Tibial artery (tissue), 4 donors: ENCODE measurements at regions not wholly inside any gene's neighbourhood (a gene's known extent, or its start where the extent isn't known, plus 50 kb on each side); places are given as distances from the start of the nearest gene placed in this dataset.
A peak's percentile ranks its signal among the peaks of the same experiment; 100 is the strongest.

Experiments used
- DNase-seq, 2 donors: peaks; one replicate each; pipeline ENCODE4 v3.0.0-alpha.2; 2019
- H3K27ac ChIP-seq, 2 donors: fragments of 200-600 bp; sonication (generic) in 1 of 2; 1 replicate in 1 of 2; 2 replicates in 1 of 2; pipeline ENCODE4 v1.5.1; 2018 to 2019; ENCODE audit warnings: mild to moderate bottlenecking in 1 of 2
- H3K27me3 ChIP-seq, 2 donors: fragments of 200-600 bp; sonication (generic) in 1 of 2; one replicate each; pipeline versions ENCODE4 v1.5.1 to v1.6.0; 2016 to 2019
- H3K36me3 ChIP-seq, 3 donors: fragments of 200-600 bp; sonication (generic) in 2 of 3; one replicate each; pipeline ENCODE4 v1.5.1; 2016 to 2019; ENCODE audit warnings: mild to moderate bottlenecking in 2 of 3
- H3K4me1 ChIP-seq, 4 donors: fragments of 200-600 bp; sonication (generic) in 2 of 4; 1 replicate in 3 of 4; 2 replicates in 1 of 4; pipeline ENCODE4 v1.5.1; 2016 to 2019
- H3K4me3 ChIP-seq, 2 donors: fragments of 200-600 bp; sonication (generic) in 1 of 2; 1 replicate in 1 of 2; 2 replicates in 1 of 2; pipeline ENCODE4 v1.5.1; 2018 to 2019; ENCODE audit warnings: mild to moderate bottlenecking in 2 of 2
- H3K9me3 ChIP-seq, 3 donors: fragments of 200-600 bp; sonication (generic) in 1 of 3; one replicate each; pipeline ENCODE4 v1.5.1; 2016 to 2019
- CTCF ChIP-seq, 2 experiments: fragments of 200-600 bp in 1 of 2; fragments of 450-650 bp in 1 of 2; IDR thresholded peaks; one replicate each; pipeline ENCODE4 v1.5.1; 2017 to 2019; ENCODE audit warnings: antibody characterized with exemption in 2 of 2, mild to moderate bottlenecking in 1 of 2, moderate library complexity in 1 of 2
- intact Hi-C: fragments of 100-400 bp; cut with DNase I; formaldehyde crosslinking; loops from one replicate; pipeline ENCODE4 v1.15.0; 2023; ENCODE audit warnings: low total_unique reads

- H3K27ac ChIP-seq: no peak overlapping the region
- no peak overlapping the region for H3K4me3 ChIP-seq
- H3K27me3 ChIP-seq: no peaks in the 10 kb centered on the region
- no peaks in the 10 kb centered on the region for H3K36me3 ChIP-seq
- no peaks in the 10 kb centered on the region for H3K4me1 ChIP-seq
- no peak for TF ChIP-seq CTCF (IDR thresholded peaks at IDR 0.05)
- no peaks in the 10 kb centered on the region for H3K9me3 ChIP-seq
- intact Hi-C loops: no loop called here
- DNase-seq: no peak
Observed at GRCh38 chr2:56123538-56123937, 60.3 kb upstream of the CCDC85A start.

GRCh38 chr2:56127010-56127409, 56.8 kb upstream of the CCDC85A start:
- H3K4me3 ChIP-seq: no peak overlapping the region
- H3K27ac ChIP-seq: no peak overlapping the region
- intact Hi-C loops: no loop called here
- no peaks in the 10 kb centered on the region for H3K36me3 ChIP-seq
- H3K27me3 ChIP-seq: no peaks in the 10 kb centered on the region
- no peaks in the 10 kb centered on the region for H3K4me1 ChIP-seq
- H3K9me3 ChIP-seq: no peaks in the 10 kb centered on the region
- TF ChIP-seq CTCF (IDR thresholded peaks at IDR 0.05): no peak
- DNase-seq: no peak

GRCh38 chr2:56127463-56128152, 56.2 kb upstream of the CCDC85A start:
- Histone ChIP-seq H3K4me1 (no peaks in the 10 kb centered on the region), H3K4me3 (no peak overlapping the region), H3K27me3 (no peaks in the 10 kb centered on the region), H3K27ac (no peak overlapping the region), H3K36me3 (no peaks in the 10 kb centered on the region), H3K9me3 (no peaks in the 10 kb centered on the region)
- TF ChIP-seq CTCF (IDR thresholded peaks at IDR 0.05): no peak
- intact Hi-C loops: no loop called here
- no peak for DNase-seq

GRCh38 chr2:56128235-56128634, 55.6 kb upstream of the CCDC85A start:
- Histone ChIP-seq H3K4me1 (no peaks in the 10 kb centered on the region), H3K27me3 (no peaks in the 10 kb centered on the region), H3K4me3 (no peak overlapping the region), H3K27ac (no peak overlapping the region), H3K9me3 (no peaks in the 10 kb centered on the region), H3K36me3 (no peaks in the 10 kb centered on the region)
- intact Hi-C loops: no loop called here
- no peak for TF ChIP-seq CTCF (IDR thresholded peaks at IDR 0.05)
- DNase-seq: no peak

GRCh38 chr2:56130463-56131070, 53.2 kb upstream of the CCDC85A start:
- no peak overlapping the region for H3K4me3 ChIP-seq
- H3K27me3 ChIP-seq: no peaks in the 10 kb centered on the region
- H3K27ac ChIP-seq: no peak overlapping the region
- DNase-seq: no peak
- H3K36me3 ChIP-seq: no peaks in the 10 kb centered on the region
- intact Hi-C loops: loop anchor here (5.0 kb wide), 1 partner anchor 413 kb away; no protein-coding TSS in a partner anchor
- H3K9me3 ChIP-seq: no peaks in the 10 kb centered on the region
- no peaks in the 10 kb centered on the region for H3K4me1 ChIP-seq
- peak; percentile 41 to 43 for TF ChIP-seq CTCF (IDR thresholded peaks at IDR 0.05)
